HG03432 (cell line): ENCODE measurements at regions not wholly inside any gene's neighbourhood (a gene's known extent, or its start where the extent isn't known, plus 50 kb on each side); places are given as distances from the start of the nearest gene placed in this dataset.

ENCODE experiments used
- ATAC-seq: cut with Tn5 transposase; IDR thresholded peaks from one replicate; pipeline ENCODE4 v1.9.1; 2021; ENCODE audit warnings: mild to moderate bottlenecking, moderate library complexity; ENCODE audit not compliant: unreplicated experiment

- ATAC-seq: no peak
Measured at GRCh38 chr3:83890039-83890762, 1068.6 kb upstream of the CADM2 start.

DNA sequence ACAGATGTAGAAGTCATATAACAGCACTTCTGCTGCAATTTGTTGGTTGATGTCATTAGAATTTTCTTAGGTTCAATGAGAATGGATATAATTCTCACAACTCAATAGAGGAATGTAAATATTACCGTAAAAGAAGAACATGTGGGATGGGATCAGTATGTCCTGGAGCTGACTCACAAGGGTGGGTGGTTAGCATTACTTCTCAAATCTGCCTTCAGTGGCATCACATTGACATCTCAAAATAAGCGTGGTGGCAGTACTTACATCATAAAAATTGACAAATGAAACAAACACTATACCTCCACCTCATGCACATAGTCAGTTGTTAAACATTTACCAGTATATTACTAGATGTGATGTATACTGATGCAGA lies 1068.0 kb upstream of the CADM2 start:
- no peak for ATAC-seq

DNA sequence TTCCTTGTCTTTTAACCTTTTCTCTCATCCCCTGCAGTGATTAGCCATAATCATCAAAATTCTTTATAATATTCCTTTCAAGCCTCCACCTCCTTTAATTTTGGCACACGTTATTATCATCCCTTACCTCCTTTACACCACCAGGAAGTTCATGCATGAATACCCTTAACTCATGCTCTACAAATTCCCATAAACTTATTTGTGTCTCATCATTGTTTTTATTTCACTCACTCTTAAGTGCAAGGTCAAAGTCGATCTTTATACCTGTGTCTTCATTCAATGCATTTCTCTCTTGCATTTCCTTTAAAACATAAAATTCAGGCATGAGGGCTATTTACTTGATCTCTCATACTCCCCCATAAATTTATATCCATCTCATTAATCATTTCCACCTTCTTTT lies 1064.6 kb upstream of the CADM2 start:
- ATAC-seq: no peak

DNA sequence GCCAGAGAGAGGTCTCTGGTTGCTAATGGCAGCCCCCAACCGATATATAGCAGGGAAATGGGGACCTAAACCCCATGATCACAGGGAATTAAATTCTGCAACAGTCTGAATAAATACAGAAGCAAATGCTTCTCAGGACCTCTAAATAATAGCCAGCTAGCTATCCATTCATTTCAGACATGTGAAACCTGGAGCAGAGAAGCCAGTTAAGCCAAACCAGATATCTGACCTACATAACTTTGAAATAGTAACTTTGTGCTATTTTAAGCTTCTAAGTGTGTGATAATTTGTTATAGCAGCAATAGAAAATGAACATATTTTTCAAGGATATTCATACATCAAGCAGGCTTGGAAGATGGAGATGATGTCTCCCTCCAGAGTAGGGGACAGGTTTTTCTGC lies 1062.9 kb upstream of the CADM2 start:
- no peak for ATAC-seq

DNA sequence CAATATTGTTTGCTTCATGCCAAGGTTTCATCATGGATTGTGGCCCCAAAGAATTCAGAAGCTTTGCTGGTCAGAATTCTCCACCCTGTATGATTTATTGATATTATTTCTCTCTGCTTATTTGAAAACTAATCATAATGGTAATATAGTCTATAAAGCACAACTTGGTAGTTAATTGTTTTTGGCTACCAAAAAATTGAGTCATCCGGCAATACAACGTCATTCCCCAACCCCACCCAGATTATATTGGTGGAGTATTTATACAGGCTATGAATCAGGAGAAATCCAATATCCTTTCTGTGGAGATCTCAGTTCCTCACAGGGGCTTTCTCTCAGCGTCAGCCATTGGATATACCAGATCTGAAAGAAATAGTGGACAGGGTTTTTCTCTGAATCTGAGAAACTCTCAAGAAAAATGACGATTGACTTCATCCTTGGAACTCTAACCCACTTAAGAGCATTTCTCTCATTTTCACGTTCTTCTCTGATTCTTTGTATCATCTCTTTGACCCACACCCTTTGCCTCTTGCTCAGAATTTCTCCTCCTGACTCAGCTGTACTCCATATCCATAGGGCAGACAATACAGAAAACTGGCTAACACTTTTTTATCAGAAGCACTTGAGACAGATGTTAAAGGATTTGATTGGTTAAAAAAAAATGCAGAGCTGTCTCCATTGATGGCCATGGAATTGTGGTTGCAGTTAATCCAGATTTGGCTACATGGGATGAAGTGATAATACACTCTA lies 1055.8 kb upstream of the CADM2 start:
- no peak for ATAC-seq

DNA sequence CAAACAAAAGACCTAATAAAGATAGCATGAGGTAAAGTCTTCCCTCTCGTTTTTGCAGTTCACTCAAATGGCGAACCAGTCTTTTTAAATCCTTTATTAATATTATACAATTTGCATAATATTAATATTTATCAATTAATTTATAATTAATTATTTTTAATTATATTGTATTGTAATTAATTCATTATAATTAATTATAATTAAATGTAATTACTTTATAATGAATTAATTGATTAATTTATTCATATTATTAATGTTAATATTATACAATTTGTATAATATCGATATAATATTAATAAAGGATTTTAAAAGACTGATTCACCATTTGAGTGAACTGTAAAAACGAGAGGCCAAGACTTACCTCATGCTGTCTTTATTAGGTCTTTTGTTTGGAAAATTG lies 1045.4 kb upstream of the CADM2 start:
- no peak for ATAC-seq

DNA sequence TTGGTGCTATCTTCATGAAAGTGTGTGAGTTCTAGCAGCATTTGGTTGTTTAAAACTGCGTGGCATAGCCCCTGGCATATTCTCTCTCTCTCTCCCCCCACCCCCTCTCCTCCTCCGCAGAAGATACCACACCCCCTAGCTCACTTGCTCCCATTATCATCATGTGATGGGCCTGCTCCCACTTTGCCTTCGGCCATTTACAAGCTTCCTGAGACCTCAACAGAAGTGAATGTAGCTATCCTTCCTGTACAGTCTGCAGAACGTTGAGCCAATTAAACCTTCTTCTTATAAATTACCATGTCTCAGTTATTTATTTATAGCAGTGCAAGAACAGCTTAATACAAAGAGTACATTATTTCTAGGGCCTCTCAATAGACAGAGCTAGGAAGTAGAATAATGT lies 1032.5 kb upstream of the CADM2 start:
- ATAC-seq: no peak

DNA sequence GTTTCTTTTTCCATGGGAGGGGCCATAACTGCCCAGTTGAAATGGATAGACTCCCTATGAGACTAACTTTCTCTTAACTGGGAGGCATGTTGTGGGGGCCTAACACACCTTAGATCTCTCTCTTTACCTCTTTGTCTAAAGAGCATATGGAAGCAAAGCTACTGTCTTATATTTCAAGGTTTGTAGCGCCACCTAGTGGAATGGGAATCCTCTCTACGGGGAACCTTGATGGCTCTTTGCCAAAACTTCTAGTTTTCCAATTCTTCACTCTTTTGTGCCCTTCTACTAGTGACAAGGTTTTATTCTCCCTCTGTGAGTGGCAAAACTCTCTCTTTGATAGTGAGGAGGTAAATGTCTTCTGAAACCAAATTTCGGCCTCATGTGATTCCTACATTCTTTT lies 1030.4 kb upstream of the CADM2 start:
- ATAC-seq: no peak

DNA sequence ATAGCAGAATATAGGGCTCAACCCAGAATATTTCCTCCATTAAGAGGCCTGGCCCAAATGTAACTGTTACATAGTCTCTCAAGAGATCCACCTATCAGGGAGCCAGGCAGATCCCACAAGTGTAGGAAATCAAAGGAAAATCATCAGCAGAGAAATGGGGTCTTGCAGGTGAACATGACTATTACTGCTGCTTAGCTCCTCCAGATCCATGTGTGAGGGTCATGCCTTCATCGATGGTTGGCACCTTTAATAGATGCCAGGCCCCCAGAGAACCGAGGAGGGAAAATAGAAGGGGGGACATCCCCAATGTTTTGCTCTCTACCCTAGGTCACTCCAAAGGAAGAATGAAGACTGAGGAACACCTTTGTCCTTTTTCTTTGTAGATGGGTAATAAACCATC lies 1029.9 kb upstream of the CADM2 start:
- ATAC-seq: no peak

- peak; percentile 86 for ATAC-seq
Measured at GRCh38 chr3:83934192-83935021, 1024.4 kb upstream of the CADM2 start.

DNA sequence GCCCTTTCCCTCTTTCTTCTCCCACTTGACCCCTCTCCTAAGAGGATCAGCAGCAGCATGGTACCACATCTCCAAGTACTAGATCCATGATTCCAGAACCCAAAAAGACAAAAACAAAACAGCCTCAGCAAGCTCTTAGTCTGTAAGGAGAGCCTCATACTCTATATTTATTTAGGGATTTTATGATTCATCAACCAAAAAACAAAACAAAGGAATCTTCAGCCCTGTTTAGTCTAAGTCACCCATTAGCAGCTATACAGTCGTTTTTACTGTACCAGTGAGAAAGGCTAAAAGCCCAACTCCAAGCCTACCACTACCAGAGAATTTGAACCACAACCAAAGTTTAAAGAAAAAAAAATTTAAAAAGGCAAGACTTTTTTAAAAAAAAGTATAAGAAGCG lies 1020.3 kb upstream of the CADM2 start:
- ATAC-seq: no peak

DNA sequence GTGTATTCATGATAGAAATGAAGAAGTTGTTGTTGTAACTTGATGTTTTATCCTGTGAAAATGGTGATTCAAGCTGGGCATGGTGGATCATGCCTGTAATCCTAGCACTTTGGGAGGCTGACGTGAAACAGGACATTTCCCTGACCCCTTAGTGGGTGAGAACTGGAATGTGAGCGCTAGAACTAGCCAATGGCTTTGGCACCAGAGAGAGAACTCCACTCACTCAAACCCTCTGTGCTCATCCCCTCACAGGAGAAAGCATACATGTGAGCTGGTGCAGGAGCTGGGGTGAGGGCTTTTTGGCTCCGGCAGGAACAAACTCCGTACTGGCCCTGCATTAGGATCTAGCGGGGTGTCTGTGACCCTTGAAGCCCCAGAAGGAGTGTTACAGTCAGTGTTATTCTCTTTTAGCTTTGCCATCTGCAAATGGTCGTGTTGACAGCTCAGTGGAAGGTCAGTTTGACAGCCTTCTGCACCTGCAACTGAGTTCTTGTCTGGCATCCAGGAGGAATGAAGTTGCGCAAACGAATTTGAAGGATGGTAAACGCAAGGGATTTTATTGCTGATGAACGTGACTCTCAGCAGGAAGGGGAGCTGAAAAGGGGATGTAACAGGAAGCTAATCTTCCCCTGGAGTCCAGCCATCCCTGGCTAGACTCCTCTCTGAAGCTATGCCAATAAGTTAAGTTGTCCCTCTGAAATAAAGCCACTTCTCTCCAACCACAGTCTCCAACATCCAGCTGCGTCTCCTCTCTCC lies 1016.6 kb upstream of the CADM2 start:
- ATAC-seq: no peak

GRCh38 chr3:83946049-83946448 lies 1012.7 kb upstream of the CADM2 start:
- ATAC-seq: no peak

DNA sequence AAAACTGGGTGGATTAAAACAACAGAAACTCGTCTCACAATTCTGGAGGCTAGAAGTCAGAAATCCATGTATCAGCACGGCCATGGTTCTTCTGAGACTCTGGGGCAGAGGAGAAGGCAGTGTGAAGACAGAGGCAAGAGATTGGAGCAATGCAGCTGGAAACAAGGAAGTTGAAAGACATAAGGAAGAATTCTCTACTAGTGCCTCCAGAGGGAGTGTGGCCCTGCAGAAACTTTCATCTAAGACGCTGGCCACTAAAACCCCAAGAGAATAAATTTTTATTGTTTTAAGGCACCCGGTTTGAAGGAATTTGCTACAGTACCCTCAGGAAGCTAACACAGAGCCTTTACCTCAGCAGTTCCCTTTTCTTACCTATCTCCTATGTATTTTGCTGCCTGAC lies 1012.2 kb upstream of the CADM2 start:
- ATAC-seq: no peak

- ATAC-seq: no peak
Measured at GRCh38 chr3:83948771-83949170, 1010.0 kb upstream of the CADM2 start.

DNA sequence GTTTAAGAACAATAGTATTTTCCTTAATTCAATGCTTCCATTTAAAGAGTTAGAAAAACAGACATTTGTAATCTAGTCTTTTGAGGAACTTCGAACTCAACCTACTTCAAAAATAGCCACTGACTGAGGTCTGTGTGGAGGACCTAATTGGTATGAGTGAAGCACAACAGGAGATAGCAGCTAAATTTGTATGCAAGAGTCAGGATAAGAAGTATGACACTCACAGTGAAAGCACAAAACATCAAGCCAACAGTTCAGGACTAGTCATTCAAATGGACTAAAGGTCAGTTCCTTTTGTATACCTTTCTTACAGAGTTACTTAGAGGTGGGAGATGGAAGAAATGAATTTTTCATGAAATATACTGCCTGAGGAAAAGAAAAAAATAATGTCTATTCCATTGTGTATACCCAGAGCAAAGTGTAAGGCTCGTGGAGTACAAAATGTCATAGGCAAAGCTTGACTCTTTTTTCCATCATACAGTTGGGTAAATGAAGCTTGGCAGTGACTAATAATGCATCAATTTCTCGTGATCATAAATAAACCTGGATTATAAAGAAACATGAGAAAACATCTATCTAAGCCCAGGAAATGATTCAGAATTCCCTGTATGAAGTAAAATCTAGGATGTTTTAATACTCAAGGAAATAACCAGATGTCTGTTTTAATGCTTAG lies 1005.2 kb upstream of the CADM2 start:
- no peak for ATAC-seq

DNA sequence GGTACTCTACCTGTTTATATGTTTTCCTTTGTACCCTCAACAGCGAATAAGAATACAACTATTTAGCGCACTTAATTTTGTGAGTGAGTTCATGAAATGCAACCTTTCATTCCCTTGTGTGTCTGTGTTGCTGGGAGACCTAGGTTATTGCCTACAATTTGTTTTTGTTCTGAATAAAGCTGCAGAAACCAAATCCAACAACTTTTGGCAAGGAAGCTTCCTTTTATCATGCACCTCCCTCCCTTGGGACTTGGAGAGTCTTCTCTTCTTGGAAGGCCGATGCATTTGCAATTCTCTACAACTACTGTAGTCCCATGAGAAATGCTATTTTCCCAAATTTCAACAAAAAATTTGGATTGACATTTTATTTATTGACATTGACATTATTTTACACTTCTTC lies 1002.4 kb upstream of the CADM2 start:
- no peak for ATAC-seq

GRCh38 chr3:83968356-83968755 lies 990.4 kb upstream of the CADM2 start:
- no peak for ATAC-seq

DNA sequence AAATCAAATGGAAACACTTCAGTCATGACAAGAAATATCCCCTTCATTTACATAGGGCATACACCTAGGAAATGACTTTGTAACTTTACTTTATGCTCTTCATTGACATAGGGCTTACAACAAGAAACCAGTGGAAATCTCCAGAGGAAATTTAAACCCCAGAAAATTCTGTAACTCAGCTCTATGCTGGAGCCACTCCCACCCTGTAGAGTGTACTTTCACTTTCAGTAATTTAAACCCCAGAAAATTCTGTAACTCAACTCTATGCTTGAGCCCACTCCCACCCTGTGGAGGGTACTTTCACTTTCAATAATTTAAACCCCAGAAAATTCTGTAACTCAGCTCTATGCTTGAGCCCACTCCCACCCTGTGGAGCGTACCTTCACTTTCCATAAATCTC lies 987.1 kb upstream of the CADM2 start:
- no peak for ATAC-seq

- no peak for ATAC-seq
Measured at GRCh38 chr3:84008623-84009022, 950.2 kb upstream of the CADM2 start.

DNA sequence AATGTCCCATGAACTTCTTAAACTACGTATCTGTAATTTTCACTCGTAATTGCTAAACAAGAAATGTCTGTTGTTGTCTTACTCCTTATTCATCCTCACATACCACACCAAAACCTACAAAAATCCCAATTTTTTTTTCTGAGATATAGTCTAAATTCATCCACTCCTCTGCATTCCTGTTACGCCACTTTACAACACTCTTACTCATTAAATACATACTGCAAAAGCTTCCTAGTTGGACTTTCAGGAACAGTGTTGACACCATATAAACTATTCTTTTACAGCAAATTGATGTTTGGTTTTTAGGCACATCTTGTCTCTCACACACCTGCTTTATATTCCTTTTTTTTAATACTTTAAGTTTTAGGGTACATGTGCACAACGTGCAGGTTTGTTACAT lies 934.9 kb upstream of the CADM2 start:
- ATAC-seq: no peak
